Activated T-cell treated with anti-CD3 and anti-CD28 coated beads, Interleukin-2, amount 50 U/mL, for 24 hours (primary cell): ENCODE measurements at regions not wholly inside any gene's neighbourhood (a gene's known extent, or its start where the extent isn't known, plus 50 kb on each side); places are given as distances from the start of the nearest gene placed in this dataset.
"Not testable (repeated sequence)": the region's sequence is repeated elsewhere in the genome, so short reads cannot be mapped to it uniquely, and the experiment has no call there.

ENCODE experiments used
- DNase-seq: peaks from one replicate; pipeline ENCODE4 v3.0.0-alpha.2; 2020
- H3K27ac Mint-ChIP-seq: 2 replicates; pipeline ENCODE4 v1.8.0; 2020; ENCODE audit warnings: mild to moderate bottlenecking, mixed read lengths
- H3K27me3 Mint-ChIP-seq: 2 replicates; pipeline ENCODE4 v1.8.0; 2020; ENCODE audit warnings: mixed read lengths
- H3K36me3 Mint-ChIP-seq: 2 replicates; pipeline ENCODE4 v1.8.0; 2020; ENCODE audit warnings: low read depth, mixed read lengths
- H3K4me1 Mint-ChIP-seq: 2 replicates; pipeline ENCODE4 v1.8.0; 2020; ENCODE audit warnings: low read depth, mixed read lengths
- H3K4me3 Mint-ChIP-seq: 2 replicates; pipeline ENCODE4 v1.8.0; 2020; ENCODE audit warnings: mild to moderate bottlenecking, moderate library complexity, mixed read lengths
- H3K9me3 Mint-ChIP-seq: 2 replicates; pipeline ENCODE4 v1.8.0; 2020; ENCODE audit warnings: mixed read lengths

- Mint-ChIP-seq H3K4me1 (no peaks in the 10 kb centered on the region), H3K4me3 (no peak overlapping the region), H3K27me3 (no peaks in the 10 kb centered on the region), H3K9me3 (peaks cover 6% of the 10 kb centered on the region), H3K36me3 (no peaks in the 10 kb centered on the region), H3K27ac (no peak overlapping the region)
- no peak for DNase-seq
Observed at GRCh38 chr5:104096451-104096850, 533.9 kb upstream of the NUDT12 start.

GRCh38 chr5:104095527-104095926 lies 532.9 kb upstream of the NUDT12 start:
- Mint-ChIP-seq H3K27ac (no peak overlapping the region), H3K9me3 (peaks cover 6% of the 10 kb centered on the region), H3K36me3 (no peaks in the 10 kb centered on the region), H3K27me3 (no peaks in the 10 kb centered on the region), H3K4me3 (no peak overlapping the region), H3K4me1 (no peaks in the 10 kb centered on the region)
- no peak for DNase-seq

GRCh38 chr5:104088876-104089778 lies 526.5 kb upstream of the NUDT12 start:
- Mint-ChIP-seq H3K27me3 (no peaks in the 10 kb centered on the region), H3K9me3 (peaks cover 2% of the 10 kb centered on the region), H3K27ac (no peak overlapping the region), H3K4me3 (no peak overlapping the region), H3K36me3 (no peaks in the 10 kb centered on the region), H3K4me1 (no peaks in the 10 kb centered on the region)
- no peak for DNase-seq

- Mint-ChIP-seq H3K4me1 (no peaks in the 10 kb centered on the region), H3K27ac (no peak overlapping the region), H3K4me3 (no peak overlapping the region), H3K36me3 (no peaks in the 10 kb centered on the region), H3K27me3 (no peaks in the 10 kb centered on the region), H3K9me3 (peaks cover 5% of the 10 kb centered on the region)
- no peak for DNase-seq
Observed at GRCh38 chr5:104084896-104085295, 522.3 kb upstream of the NUDT12 start.

- no peaks in the 10 kb centered on the region for H3K36me3 Mint-ChIP-seq
- H3K9me3 Mint-ChIP-seq = peaks cover 5% of the 10 kb centered on the region
- H3K27ac Mint-ChIP-seq = no peak overlapping the region
- no peak overlapping the region for H3K4me3 Mint-ChIP-seq
- H3K27me3 Mint-ChIP-seq = no peaks in the 10 kb centered on the region
- H3K4me1 Mint-ChIP-seq = no peaks in the 10 kb centered on the region
- no peak for DNase-seq
Observed at GRCh38 chr5:104082754-104083153, 520.2 kb upstream of the NUDT12 start.

DNA sequence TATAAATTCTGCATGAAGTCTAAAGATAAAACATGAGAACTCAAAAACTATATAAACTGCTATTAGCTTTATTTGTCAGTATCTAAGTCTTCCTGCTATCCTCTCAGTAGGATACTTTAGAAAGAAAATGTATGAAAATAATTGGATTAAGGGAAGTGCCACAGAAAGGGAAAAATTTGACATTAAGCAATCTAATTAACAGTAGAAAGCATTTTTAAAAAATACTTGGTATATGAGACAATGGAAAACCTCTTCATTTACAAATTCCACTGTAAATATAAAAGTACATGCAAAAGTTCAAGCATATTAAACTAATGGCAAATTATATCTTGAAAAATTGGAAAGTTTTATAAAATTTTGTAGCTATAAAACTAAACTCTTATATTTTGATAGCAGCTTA lies 518.6 kb upstream of the NUDT12 start:
- Mint-ChIP-seq H3K9me3 (peaks cover 5% of the 10 kb centered on the region), H3K36me3 (no peaks in the 10 kb centered on the region), H3K4me1 (no peaks in the 10 kb centered on the region), H3K27me3 (no peaks in the 10 kb centered on the region), H3K4me3 (no peak overlapping the region), H3K27ac (no peak overlapping the region)
- DNase-seq = no peak

- Mint-ChIP-seq H3K27ac (no peak overlapping the region), H3K4me3 (no peak overlapping the region), H3K36me3 (no peaks in the 10 kb centered on the region), H3K4me1 (no peaks in the 10 kb centered on the region), H3K27me3 (no peaks in the 10 kb centered on the region), H3K9me3 (peaks cover 5% of the 10 kb centered on the region)
- DNase-seq = no peak
Observed at GRCh38 chr5:104080646-104081175, 518.1 kb upstream of the NUDT12 start.

DNA sequence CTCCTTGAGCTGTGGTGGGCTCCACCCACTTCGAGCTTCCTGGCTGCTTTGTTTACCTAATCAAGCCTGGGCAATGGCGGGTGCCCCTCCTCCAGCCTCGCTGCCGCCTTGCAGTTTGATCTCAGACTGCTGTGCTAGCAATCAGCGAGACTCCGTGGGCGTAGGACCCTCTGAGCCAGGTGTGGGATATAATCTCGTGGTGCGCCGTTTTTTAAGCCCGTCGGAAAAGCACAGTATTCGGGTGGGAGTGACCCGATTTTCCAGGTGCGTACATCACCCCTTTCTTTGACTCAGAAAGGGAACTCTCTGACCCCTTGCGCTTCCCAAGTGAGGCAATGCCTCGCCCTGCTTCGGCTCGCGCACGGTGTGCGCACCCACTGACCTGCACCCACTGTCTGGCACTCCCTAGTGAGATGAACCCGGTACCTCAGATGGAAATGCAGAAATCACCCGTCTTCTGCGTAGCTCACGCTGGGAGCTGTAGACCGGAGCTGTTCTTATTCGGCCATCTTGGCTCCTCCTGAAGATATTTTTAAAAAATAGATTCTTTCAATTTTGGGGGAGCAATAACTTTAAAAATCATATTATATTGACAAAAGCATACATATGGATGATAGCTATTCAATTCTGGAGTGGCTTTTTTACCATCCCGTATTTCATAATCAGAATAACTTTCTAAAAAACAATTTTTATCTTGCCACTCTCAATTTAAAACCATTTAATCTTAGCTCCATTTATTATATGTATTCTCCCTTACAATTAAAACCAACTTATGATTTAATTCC lies 517.5 kb upstream of the NUDT12 start:
- not testable (repeated sequence) for H3K36me3 Mint-ChIP-seq, H3K27ac Mint-ChIP-seq, H3K27me3 Mint-ChIP-seq, H3K4me1 Mint-ChIP-seq, H3K4me3 Mint-ChIP-seq, H3K9me3 Mint-ChIP-seq, DNase-seq

DNA sequence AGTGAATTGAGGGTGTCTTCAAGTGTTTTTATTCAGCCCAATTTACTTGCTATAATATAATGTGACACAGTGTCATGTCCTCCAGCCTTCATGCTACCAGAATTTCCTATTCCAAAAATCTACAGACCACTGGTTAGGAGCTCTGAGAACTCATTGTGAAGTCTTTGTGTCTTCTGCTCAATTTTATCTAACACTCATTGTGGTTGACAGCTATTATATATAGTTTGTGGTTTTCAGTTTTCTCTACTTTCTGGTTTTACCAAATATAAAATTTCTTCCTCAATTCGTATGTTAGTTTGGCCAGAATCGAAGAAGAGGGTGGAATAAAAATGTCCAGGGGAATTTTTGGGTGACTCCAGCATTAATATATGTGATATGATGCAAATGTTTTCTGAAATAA lies 509.3 kb upstream of the NUDT12 start:
- Mint-ChIP-seq H3K36me3 (no peaks in the 10 kb centered on the region), H3K27me3 (no peaks in the 10 kb centered on the region), H3K9me3 (peaks cover 10% of the 10 kb centered on the region), H3K4me1 (no peaks in the 10 kb centered on the region), H3K27ac (no peak overlapping the region), H3K4me3 (no peak overlapping the region)
- no peak for DNase-seq

- H3K27me3 Mint-ChIP-seq = no peaks in the 10 kb centered on the region
- no peak overlapping the region for H3K4me3 Mint-ChIP-seq
- DNase-seq = no peak
- H3K27ac Mint-ChIP-seq = no peak overlapping the region
- H3K9me3 Mint-ChIP-seq = no peaks in the 10 kb centered on the region
- H3K36me3 Mint-ChIP-seq = no peaks in the 10 kb centered on the region
- no peaks in the 10 kb centered on the region for H3K4me1 Mint-ChIP-seq
Observed at GRCh38 chr5:104062621-104063377, 500.2 kb upstream of the NUDT12 start.

DNA sequence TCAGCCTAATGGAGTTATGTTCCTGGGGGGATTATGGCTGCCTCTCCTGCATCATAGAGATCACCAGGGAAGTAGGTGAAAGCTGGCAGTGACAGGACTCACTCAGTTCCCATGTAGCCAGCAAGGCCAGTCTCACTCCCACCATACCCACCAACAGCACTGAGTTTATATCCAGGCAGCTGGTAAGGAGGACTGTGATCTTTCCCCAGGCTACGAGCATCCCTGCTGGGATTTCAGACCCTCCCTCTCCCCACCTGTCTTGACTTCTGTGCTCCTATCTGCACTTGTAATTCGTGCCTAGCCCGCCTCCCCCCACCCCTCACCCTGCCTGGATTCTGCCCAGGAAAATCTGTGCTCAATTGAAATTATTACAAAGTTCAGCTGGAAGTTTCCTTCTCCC lies 499.1 kb upstream of the NUDT12 start:
- no peaks in the 10 kb centered on the region for H3K36me3 Mint-ChIP-seq
- H3K27ac Mint-ChIP-seq = no peak overlapping the region
- no peaks in the 10 kb centered on the region for H3K4me1 Mint-ChIP-seq
- no peaks in the 10 kb centered on the region for H3K27me3 Mint-ChIP-seq
- H3K4me3 Mint-ChIP-seq = no peak overlapping the region
- H3K9me3 Mint-ChIP-seq = peaks cover under 1% of the 10 kb centered on the region
- no peak for DNase-seq

DNA sequence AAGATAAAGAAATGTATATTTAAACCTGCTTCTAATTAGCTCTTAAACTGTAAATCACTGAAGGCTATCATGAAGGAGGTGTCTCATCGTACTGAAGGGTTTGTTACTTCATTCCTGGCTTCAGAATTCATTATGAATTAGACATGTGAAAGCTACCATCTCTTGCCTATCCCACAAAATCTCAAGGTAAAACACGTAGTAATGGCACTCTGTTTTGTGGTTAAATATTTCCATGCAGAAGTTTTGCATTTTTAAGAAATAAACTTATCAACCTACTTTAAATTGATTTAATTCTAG lies 490.7 kb upstream of the NUDT12 start:
- Mint-ChIP-seq H3K27ac (no peak overlapping the region), H3K4me1 (no peaks in the 10 kb centered on the region), H3K9me3 (peaks cover 8% of the 10 kb centered on the region), H3K36me3 (no peaks in the 10 kb centered on the region), H3K4me3 (no peak overlapping the region), H3K27me3 (no peaks in the 10 kb centered on the region)
- no peak for DNase-seq

DNA sequence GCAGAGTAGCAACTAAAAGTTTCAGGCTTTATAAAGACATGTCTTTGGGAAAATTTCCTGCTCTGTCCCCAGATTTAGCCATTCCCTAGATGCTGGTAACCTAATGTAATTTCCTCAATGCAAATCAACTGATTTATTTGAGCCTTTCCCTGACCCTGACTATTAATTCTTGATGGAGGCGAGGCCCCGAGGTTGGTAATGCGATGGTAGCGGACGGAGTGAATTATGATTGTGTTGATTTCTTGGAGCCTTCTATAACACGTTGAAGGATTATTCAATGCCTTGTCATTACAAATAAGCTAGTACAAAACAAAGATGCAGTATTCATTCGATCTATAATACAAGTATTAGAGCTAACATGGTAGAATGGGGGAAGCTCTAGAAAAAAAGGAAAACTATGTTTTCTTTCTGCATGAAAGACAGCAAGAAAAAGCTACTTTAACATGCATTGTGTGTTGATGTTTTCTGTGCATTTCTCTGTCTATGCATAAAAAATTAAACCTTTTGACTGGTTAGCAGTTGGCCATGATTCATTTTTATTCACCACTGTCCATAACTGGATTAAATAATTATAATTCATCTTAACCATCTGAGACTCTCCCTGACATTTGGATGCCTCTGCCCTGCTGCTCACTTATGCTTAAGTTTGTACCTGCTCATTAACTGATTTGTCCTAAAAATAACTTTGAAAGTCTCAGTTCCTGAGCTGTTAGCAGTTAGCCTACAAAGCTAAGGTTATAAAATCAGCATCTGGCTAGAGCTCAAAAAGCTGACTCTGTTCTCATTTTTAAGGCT lies 490.2 kb upstream of the NUDT12 start:
- Mint-ChIP-seq H3K27ac (no peak overlapping the region), H3K4me1 (no peaks in the 10 kb centered on the region), H3K36me3 (no peaks in the 10 kb centered on the region), H3K4me3 (no peak overlapping the region), H3K9me3 (peaks cover 8% of the 10 kb centered on the region), H3K27me3 (no peaks in the 10 kb centered on the region)
- DNase-seq = no peak

DNA sequence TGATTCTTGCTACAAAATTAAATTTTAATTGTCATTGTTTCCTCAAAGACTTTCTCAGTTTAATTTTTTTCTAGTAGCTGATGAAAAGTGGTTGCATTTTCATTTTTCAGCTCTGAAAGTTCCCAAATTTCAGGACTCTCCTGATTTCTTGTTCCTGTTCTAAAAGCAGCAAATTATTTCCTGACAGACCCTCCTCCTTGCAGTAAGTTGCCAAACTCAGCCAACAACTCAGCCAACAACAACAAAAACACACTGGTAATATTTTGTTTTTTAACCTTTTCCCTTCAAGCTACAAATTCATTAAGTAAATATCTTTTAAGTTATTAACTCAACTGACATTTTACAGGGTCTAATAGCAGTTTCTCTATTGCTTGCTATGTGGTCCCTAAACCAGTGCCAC lies 487.8 kb upstream of the NUDT12 start:
- H3K27me3 Mint-ChIP-seq = no peaks in the 10 kb centered on the region
- no peak overlapping the region for H3K27ac Mint-ChIP-seq
- no peaks in the 10 kb centered on the region for H3K36me3 Mint-ChIP-seq
- peaks cover 5% of the 10 kb centered on the region for H3K9me3 Mint-ChIP-seq
- DNase-seq = no peak
- no peak overlapping the region for H3K4me3 Mint-ChIP-seq
- no peaks in the 10 kb centered on the region for H3K4me1 Mint-ChIP-seq
